ENCODE measurements at regions not wholly inside any gene's neighbourhood (a gene's known extent, or its start where the extent isn't known, plus 50 kb on each side); places are given as distances from the start of the nearest gene placed in this dataset.
A peak's percentile ranks its signal among the peaks of the same experiment; 100 is the strongest.

GRCh38 chrX:14228611-14229010 is 198.9 kb upstream of the GEMIN8 start:
- no peak for TF ChIP-seq CTCF (IDR thresholded peaks at IDR 0.05; ENCODE audit: unreplicated experiment)
- Mint-ChIP-seq H3K27me3 (ENCODE audit: low read depth) (no peaks in the 10 kb centered on the region), H3K4me3 (no peak overlapping the region), H3K27ac (no peak overlapping the region), H3K9me3 (peaks cover 53% of the 10 kb centered on the region), H3K4me1 (no peaks in the 10 kb centered on the region), H3K36me3 (no peaks in the 10 kb centered on the region)
- DNase-seq (ENCODE audit: low spot score in 2 of 2, unreplicated experiment in 2 of 2): no peak

GRCh38 chrX:14220386-14220944 is 190.8 kb upstream of the GEMIN8 start:
- no peak for DNase-seq (ENCODE audit: low spot score in 2 of 2, unreplicated experiment in 2 of 2)
- H3K36me3 Mint-ChIP-seq: no peaks in the 10 kb centered on the region
- no peak for TF ChIP-seq CTCF (IDR thresholded peaks at IDR 0.05; ENCODE audit: unreplicated experiment)
- no peak overlapping the region for H3K4me3 Mint-ChIP-seq
- peaks cover 2% of the 10 kb centered on the region for H3K27me3 Mint-ChIP-seq (ENCODE audit: low read depth)
- H3K4me1 Mint-ChIP-seq: no peaks in the 10 kb centered on the region
- H3K9me3 Mint-ChIP-seq: peaks cover 34% of the 10 kb centered on the region
- no peak overlapping the region for H3K27ac Mint-ChIP-seq

GRCh38 chrX:14209034-14209433 is 179.3 kb upstream of the GEMIN8 start:
- H3K9me3 Mint-ChIP-seq: peaks cover 39% of the 10 kb centered on the region
- H3K4me3 Mint-ChIP-seq: no peak overlapping the region

GRCh38 chrX:14194711-14195110 is 165.0 kb upstream of the GEMIN8 start:
- no peak for TF ChIP-seq CTCF (IDR thresholded peaks at IDR 0.05; ENCODE audit: unreplicated experiment)
- Mint-ChIP-seq H3K9me3 (peaks cover 46% of the 10 kb centered on the region), H3K27me3 (ENCODE audit: low read depth) (no peaks in the 10 kb centered on the region), H3K27ac (peak overlapping the region; percentile 43), H3K36me3 (peaks cover 2% of the 10 kb centered on the region), H3K4me1 (peaks cover 10% of the 10 kb centered on the region), H3K4me3 (no peak overlapping the region)
- DNase-seq (ENCODE audit: low spot score in 2 of 2, unreplicated experiment in 2 of 2): no peak

More at GRCh38 chrX:14209034-14209433, 179.3 kb upstream of the GEMIN8 start:
- Mint-ChIP-seq H3K27ac (no peak overlapping the region), H3K36me3 (peaks cover 7% of the 10 kb centered on the region), H3K4me1 (no peaks in the 10 kb centered on the region), H3K27me3 (ENCODE audit: low read depth) (peaks cover 9% of the 10 kb centered on the region)
- DNase-seq (ENCODE audit: low spot score in 2 of 2, unreplicated experiment in 2 of 2): no peak
- TF ChIP-seq CTCF (IDR thresholded peaks at IDR 0.05; ENCODE audit: unreplicated experiment): no peak

GRCh38 chrX:14193547-14193946 is 163.9 kb upstream of the GEMIN8 start:
- Mint-ChIP-seq H3K27ac (no peak overlapping the region), H3K36me3 (no peaks in the 10 kb centered on the region), H3K9me3 (peaks cover 51% of the 10 kb centered on the region), H3K4me1 (peaks cover 10% of the 10 kb centered on the region), H3K27me3 (ENCODE audit: low read depth) (no peaks in the 10 kb centered on the region), H3K4me3 (no peak overlapping the region)
- DNase-seq (ENCODE audit: low spot score in 2 of 2, unreplicated experiment in 2 of 2): no peak
- TF ChIP-seq CTCF (IDR thresholded peaks at IDR 0.05; ENCODE audit: unreplicated experiment): no peak

GRCh38 chrX:14173873-14174272 is 144.2 kb upstream of the GEMIN8 start:
- TF ChIP-seq CTCF (IDR thresholded peaks at IDR 0.05; ENCODE audit: unreplicated experiment): no peak
- Mint-ChIP-seq H3K4me3 (no peak overlapping the region), H3K9me3 (peaks cover 53% of the 10 kb centered on the region), H3K27ac (no peak overlapping the region), H3K36me3 (peaks cover 2% of the 10 kb centered on the region), H3K27me3 (ENCODE audit: low read depth) (no peaks in the 10 kb centered on the region), H3K4me1 (no peaks in the 10 kb centered on the region)
- no peak for DNase-seq (ENCODE audit: low spot score in 2 of 2, unreplicated experiment in 2 of 2)
